K562 (cell line): ENCODE measurements at regions not wholly inside any gene's neighbourhood (a gene's known extent, or its start where the extent isn't known, plus 50 kb on each side); places are given as distances from the start of the nearest gene placed in this dataset.

ENCODE experiments used
- ATF1 ChIP-seq, 2 experiments: fragments of 450-650 bp in 1 of 2; IDR thresholded peaks; 2 replicates each; pipeline ENCODE4 v1.6.1; 2016; ENCODE audit warnings: missing compliant biosample characterization in 1 of 2, missing genetic modification characterization in 1 of 2
- BRD4 ChIP-seq: fragments of 200-600 bp; sonication (generic); IDR thresholded peaks from 2 replicates; pipeline ENCODE4 v1.6.1; 2017; ENCODE audit warnings: inconsistent platforms
- CBX8 ChIP-seq: fragments of 200-600 bp; sonication (generic); IDR thresholded peaks from 2 replicates; pipeline ENCODE4 v1.6.1; 2012; ENCODE audit warnings: borderline replicate concordance, mixed run types, low read depth, mild to moderate bottlenecking, moderate library complexity, mixed read lengths, low read length, control low read depth, inconsistent platforms; ENCODE audit not compliant: poor library complexity, severe bottlenecking; ENCODE audit errors: extremely low read depth
- CHD4 ChIP-seq: fragments of 200-600 bp; sonication (generic); IDR thresholded peaks from 3 replicates; pipeline ENCODE4 v1.6.1; 2012; ENCODE audit warnings: low read depth, mild to moderate bottlenecking, mixed read lengths, low read length, inconsistent platforms; ENCODE audit not compliant: insufficient read depth, insufficient replicate concordance, poor library complexity, severe bottlenecking
- HDGF ChIP-seq: fragments of 450-650 bp; IDR thresholded peaks from 2 replicates; pipeline ENCODE4 v1.6.1; 2016
- HMG20B ChIP-seq: fragments of 250-450 bp; sonication (Bioruptor Pico); IDR thresholded peaks from 2 replicates; pipeline ENCODE4 v1.5.0; 2021; ENCODE audit warnings: mild to moderate bottlenecking
- IRF2 ChIP-seq: sonication (generic); formaldehyde crosslinking; IDR thresholded peaks from 2 replicates; pipeline ENCODE4 v1.8.1; 2022; ENCODE audit warnings: mild to moderate bottlenecking, missing genetic modification reagents
- SMARCA4 ChIP-seq: fragments of 450-650 bp; IDR thresholded peaks from 2 replicates; pipeline ENCODE4 v1.6.1; 2016
- SNIP1 ChIP-seq: fragments of 450-650 bp; IDR thresholded peaks from 2 replicates; pipeline ENCODE4 v1.7.1; 2017; ENCODE audit warnings: low read depth, mild to moderate bottlenecking
- ZBTB1 ChIP-seq: sonication (generic); formaldehyde crosslinking; IDR thresholded peaks from 2 replicates; pipeline ENCODE4 v1.8.1; 2023; ENCODE audit warnings: missing genetic modification reagents, low read depth, mild to moderate bottlenecking, borderline replicate concordance
- ZNF274 ChIP-seq: IDR thresholded peaks from 2 replicates; pipeline ENCODE4 v1.6.1; 2011; ENCODE audit warnings: low read depth, mild to moderate bottlenecking, low read length, moderate library complexity, borderline replicate concordance
- TF ChIP-seq, protein P1 (sequence below), 3 experiments: IDR thresholded peaks in 2 of 3; conservative IDR thresholded peaks in 1 of 3; 2 replicates each; pipeline ENCODE4 v1.5.1; 2011 to 2012; ENCODE audit warnings: low read length in 3 of 3, mild to moderate bottlenecking in 3 of 3, control low read depth in 2 of 3, improper control_type of control experiment in 1 of 3, inconsistent platforms in 1 of 3, low read depth in 1 of 3, mixed read lengths in 1 of 3, moderate library complexity in 1 of 3; ENCODE audit not compliant: insufficient read depth in 2 of 3
- TF ChIP-seq, protein P2 (sequence below): fragments of 250-450 bp; sonication (Bioruptor Pico); IDR thresholded peaks from 2 replicates; pipeline ENCODE4 v1.5.0; 2020; ENCODE audit warnings: mild to moderate bottlenecking, borderline replicate concordance

- TF ChIP-seq CHD4 (no peak), HMG20B (CRISPR knock-in tag) (no peak), SNIP1 (no peak), SMARCA4 (no peak), CBX8 (no peak), HDGF (no peak), IRF2 (CRISPR knock-in tag) (no peak), ZNF274 (no peak), BRD4 (no peak), ATF1 (CRISPR knock-in tag; IDR thresholded peaks at IDR 0.05) (no peak), ATF1 (tag; IDR thresholded peaks at IDR 0.05) (no peak), ZBTB1 (no peak)
- TF ChIP-seq, protein P1, sequence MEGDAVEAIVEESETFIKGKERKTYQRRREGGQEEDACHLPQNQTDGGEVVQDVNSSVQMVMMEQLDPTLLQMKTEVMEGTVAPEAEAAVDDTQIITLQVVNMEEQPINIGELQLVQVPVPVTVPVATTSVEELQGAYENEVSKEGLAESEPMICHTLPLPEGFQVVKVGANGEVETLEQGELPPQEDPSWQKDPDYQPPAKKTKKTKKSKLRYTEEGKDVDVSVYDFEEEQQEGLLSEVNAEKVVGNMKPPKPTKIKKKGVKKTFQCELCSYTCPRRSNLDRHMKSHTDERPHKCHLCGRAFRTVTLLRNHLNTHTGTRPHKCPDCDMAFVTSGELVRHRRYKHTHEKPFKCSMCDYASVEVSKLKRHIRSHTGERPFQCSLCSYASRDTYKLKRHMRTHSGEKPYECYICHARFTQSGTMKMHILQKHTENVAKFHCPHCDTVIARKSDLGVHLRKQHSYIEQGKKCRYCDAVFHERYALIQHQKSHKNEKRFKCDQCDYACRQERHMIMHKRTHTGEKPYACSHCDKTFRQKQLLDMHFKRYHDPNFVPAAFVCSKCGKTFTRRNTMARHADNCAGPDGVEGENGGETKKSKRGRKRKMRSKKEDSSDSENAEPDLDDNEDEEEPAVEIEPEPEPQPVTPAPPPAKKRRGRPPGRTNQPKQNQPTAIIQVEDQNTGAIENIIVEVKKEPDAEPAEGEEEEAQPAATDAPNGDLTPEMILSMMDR (IDR thresholded peaks at IDR 0.05 in 2 of 3, conservative IDR thresholded peaks at IDR 0.05 in 1 of 3; ENCODE audit: insufficient read depth in 2 of 3, low read depth in 1 of 3, low read length in 3 of 3) = no peak
- TF ChIP-seq, protein P2, sequence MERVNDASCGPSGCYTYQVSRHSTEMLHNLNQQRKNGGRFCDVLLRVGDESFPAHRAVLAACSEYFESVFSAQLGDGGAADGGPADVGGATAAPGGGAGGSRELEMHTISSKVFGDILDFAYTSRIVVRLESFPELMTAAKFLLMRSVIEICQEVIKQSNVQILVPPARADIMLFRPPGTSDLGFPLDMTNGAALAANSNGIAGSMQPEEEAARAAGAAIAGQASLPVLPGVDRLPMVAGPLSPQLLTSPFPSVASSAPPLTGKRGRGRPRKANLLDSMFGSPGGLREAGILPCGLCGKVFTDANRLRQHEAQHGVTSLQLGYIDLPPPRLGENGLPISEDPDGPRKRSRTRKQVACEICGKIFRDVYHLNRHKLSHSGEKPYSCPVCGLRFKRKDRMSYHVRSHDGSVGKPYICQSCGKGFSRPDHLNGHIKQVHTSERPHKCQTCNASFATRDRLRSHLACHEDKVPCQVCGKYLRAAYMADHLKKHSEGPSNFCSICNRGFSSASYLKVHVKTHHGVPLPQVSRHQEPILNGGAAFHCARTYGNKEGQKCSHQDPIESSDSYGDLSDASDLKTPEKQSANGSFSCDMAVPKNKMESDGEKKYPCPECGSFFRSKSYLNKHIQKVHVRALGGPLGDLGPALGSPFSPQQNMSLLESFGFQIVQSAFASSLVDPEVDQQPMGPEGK (CRISPR knock-in tag) = no peak
Measured at GRCh38 chr5:118552731-118553360, 435.5 kb downstream of the DTWD2 start.
